SK-N-SH treated with all-trans-retinoic acid at 6 μM for 48 hours (cell line): ENCODE measurements at regions not wholly inside any gene's neighbourhood (a gene's known extent, or its start where the extent isn't known, plus 50 kb on each side); places are given as distances from the start of the nearest gene placed in this dataset.

Source experiments
- ATAC-seq: fragments of 200-7000 bp; cut with Tn5 transposase; 3 replicates; pipeline ENCODE4 v1.9.1; 2020; ENCODE audit warnings: mild to moderate bottlenecking, moderate library complexity
- ARNTL ChIP-seq: fragments of 450-650 bp; formaldehyde crosslinking; IDR thresholded peaks from 2 replicates; pipeline ENCODE4 v1.5.0; 2020; ENCODE audit warnings: low read depth, mild to moderate bottlenecking, moderate library complexity, borderline replicate concordance
- BACH2 ChIP-seq: fragments of 250-450 bp; sonication (Bioruptor Pico); IDR thresholded peaks from 2 replicates; pipeline ENCODE4 v1.9.0; 2021; ENCODE audit warnings: mild to moderate bottlenecking, borderline replicate concordance
- CREB5 ChIP-seq: fragments of 250-450 bp; sonication (Bioruptor Pico); IDR thresholded peaks from 2 replicates; pipeline ENCODE4 v1.5.1; 2020; ENCODE audit warnings: low read depth, mild to moderate bottlenecking, moderate library complexity
- CSDC2 ChIP-seq: fragments of 250-450 bp; sonication (Bioruptor Pico); IDR thresholded peaks from 2 replicates; pipeline ENCODE4 v1.5.0; 2020; ENCODE audit warnings: mild to moderate bottlenecking, moderate library complexity
- CSRNP3 ChIP-seq: fragments of 250-450 bp; sonication (Bioruptor Pico); IDR thresholded peaks from 2 replicates; pipeline ENCODE4 v1.5.1; 2021; ENCODE audit warnings: mild to moderate bottlenecking, moderate library complexity
- ESRRG ChIP-seq: fragments of 250-450 bp; sonication (Bioruptor Pico); IDR thresholded peaks from 2 replicates; pipeline ENCODE4 v1.6.1; 2021; ENCODE audit warnings: mild to moderate bottlenecking
- GLIS3 ChIP-seq: fragments of 250-450 bp; sonication (Bioruptor Pico); IDR thresholded peaks from 2 replicates; pipeline ENCODE4 v1.5.0; 2020; ENCODE audit warnings: mild to moderate bottlenecking, moderate library complexity
- ISL1 ChIP-seq: fragments of 250-450 bp; sonication (Bioruptor Pico); IDR thresholded peaks from 2 replicates; pipeline ENCODE4 v2.1.2; 2022; ENCODE audit warnings: mild to moderate bottlenecking, moderate library complexity
- PATZ1 ChIP-seq: fragments of 250-450 bp; sonication (Bioruptor Pico); IDR thresholded peaks from 2 replicates; pipeline ENCODE4 v1.8.0; 2020; ENCODE audit warnings: mild to moderate bottlenecking, moderate library complexity, borderline replicate concordance
- POU6F1 ChIP-seq: fragments of 250-450 bp; sonication (Bioruptor Pico); IDR thresholded peaks from 2 replicates; pipeline ENCODE4 v1.8.0; 2021; ENCODE audit warnings: low read depth, mild to moderate bottlenecking, moderate library complexity, borderline replicate concordance
- PPARA ChIP-seq: fragments of 250-450 bp; sonication (Bioruptor Pico); IDR thresholded peaks from 2 replicates; pipeline ENCODE4 v1.5.0; 2020; ENCODE audit warnings: mild to moderate bottlenecking, borderline replicate concordance
- RARB ChIP-seq: fragments of 250-450 bp; sonication (Bioruptor Pico); IDR thresholded peaks from 2 replicates; pipeline ENCODE4 v1.8.0; 2021; ENCODE audit warnings: mild to moderate bottlenecking, moderate library complexity
- SNAI2 ChIP-seq: fragments of 250-450 bp; sonication (Bioruptor Pico); IDR thresholded peaks from 2 replicates; pipeline ENCODE4 v1.5.0; 2020; ENCODE audit warnings: mild to moderate bottlenecking, moderate library complexity
- TCF4 ChIP-seq: fragments of 250-450 bp; sonication (Bioruptor Pico); IDR thresholded peaks from 2 replicates; pipeline ENCODE4 v1.8.0; 2021; ENCODE audit warnings: mild to moderate bottlenecking, moderate library complexity, borderline replicate concordance
- TOX ChIP-seq: fragments of 250-450 bp; sonication (Bioruptor Pico); IDR thresholded peaks from 2 replicates; pipeline ENCODE4 v1.8.0; 2021; ENCODE audit warnings: mild to moderate bottlenecking, moderate library complexity, borderline replicate concordance
- TSHZ2 ChIP-seq: fragments of 250-450 bp; sonication (Bioruptor Pico); IDR thresholded peaks from 2 replicates; pipeline ENCODE4 v1.5.0; 2020; ENCODE audit warnings: mild to moderate bottlenecking, moderate library complexity
- ZC3H10 ChIP-seq: fragments of 250-450 bp; sonication (Bioruptor Pico); IDR thresholded peaks from 2 replicates; pipeline ENCODE4 v1.5.1; 2021; ENCODE audit warnings: mild to moderate bottlenecking, moderate library complexity
- ZFP30 ChIP-seq: fragments of 450-650 bp; formaldehyde crosslinking; IDR thresholded peaks from 2 replicates; pipeline ENCODE4 v1.5.0; 2022; ENCODE audit warnings: mild to moderate bottlenecking, moderate library complexity
- ZNF565 ChIP-seq: fragments of 450-650 bp; formaldehyde crosslinking; conservative IDR thresholded peaks from 2 replicates; pipeline ENCODE4 v1.5.0; 2020; ENCODE audit warnings: low read depth, mild to moderate bottlenecking, moderate library complexity
- ZNF70 ChIP-seq: fragments of 450-650 bp; formaldehyde crosslinking; IDR thresholded peaks from 2 replicates; pipeline ENCODE4 v1.5.0; 2020; ENCODE audit warnings: mild to moderate bottlenecking, moderate library complexity
- ZNF8 ChIP-seq: fragments of 450-650 bp; formaldehyde crosslinking; IDR thresholded peaks from 2 replicates; pipeline ENCODE4 v1.5.0; 2020; ENCODE audit warnings: mild to moderate bottlenecking, moderate library complexity

- no peak for TF ChIP-seq ZNF565
- no peak for TF ChIP-seq TCF4
- no peak for TF ChIP-seq BACH2 (CRISPR knock-in tag)
- TF ChIP-seq CSDC2: no peak
- TF ChIP-seq GLIS3 (CRISPR knock-in tag): no peak
- no peak for TF ChIP-seq PPARA
- TF ChIP-seq TOX (CRISPR knock-in tag): no peak
- no peak for ATAC-seq
These were observed 155.8 kb upstream of the ADAMTS5 start for GRCh38 chr21:27122686-27123085.

- TF ChIP-seq ZFP30 (CRISPR knock-in tag) (no peak), GLIS3 (CRISPR knock-in tag) (no peak), ZNF70 (CRISPR knock-in tag) (no peak), PPARA (no peak), CSRNP3 (CRISPR knock-in tag) (no peak), SNAI2 (no peak), ESRRG (CRISPR knock-in tag) (no peak), ZNF8 (CRISPR knock-in tag) (no peak), CSDC2 (no peak), POU6F1 (CRISPR knock-in tag) (no peak), TCF4 (no peak), BACH2 (CRISPR knock-in tag) (no peak), TOX (CRISPR knock-in tag) (no peak), PATZ1 (CRISPR knock-in tag) (no peak), RARB (CRISPR knock-in tag) (no peak), ARNTL (CRISPR knock-in tag) (no peak), CREB5 (CRISPR knock-in tag) (no peak), ISL1 (CRISPR knock-in tag) (no peak)
- no peak for ATAC-seq
These were observed 147.2 kb upstream of the ADAMTS5 start for GRCh38 chr21:27114111-27114510.

GRCh38 chr21:27112186-27112585, 145.3 kb upstream of the ADAMTS5 start:
- peak; percentile 31; the same call in 1 of the 3 replicates for ATAC-seq
- TF ChIP-seq ISL1 (CRISPR knock-in tag) (no peak), TCF4 (no peak), ZNF565 (no peak), CSDC2 (no peak), RARB (CRISPR knock-in tag) (no peak), ZC3H10 (CRISPR knock-in tag) (0 out of 2 replicates have a peak, but pooled peaks have one; percentile 8)

GRCh38 chr21:27110956-27111355, 144.1 kb upstream of the ADAMTS5 start:
- ATAC-seq: no peak
- TF ChIP-seq PATZ1 (CRISPR knock-in tag) (no peak), CREB5 (CRISPR knock-in tag) (no peak), TOX (CRISPR knock-in tag) (no peak), ARNTL (CRISPR knock-in tag) (no peak), ZC3H10 (CRISPR knock-in tag) (no peak), TSHZ2 (CRISPR knock-in tag) (no peak), ZNF8 (CRISPR knock-in tag) (no peak), BACH2 (CRISPR knock-in tag) (no peak)
